ENCODE measurements at regions not wholly inside any gene's neighbourhood (a gene's known extent, or its start where the extent isn't known, plus 50 kb on each side); places are given as distances from the start of the nearest gene placed in this dataset.

DNA sequence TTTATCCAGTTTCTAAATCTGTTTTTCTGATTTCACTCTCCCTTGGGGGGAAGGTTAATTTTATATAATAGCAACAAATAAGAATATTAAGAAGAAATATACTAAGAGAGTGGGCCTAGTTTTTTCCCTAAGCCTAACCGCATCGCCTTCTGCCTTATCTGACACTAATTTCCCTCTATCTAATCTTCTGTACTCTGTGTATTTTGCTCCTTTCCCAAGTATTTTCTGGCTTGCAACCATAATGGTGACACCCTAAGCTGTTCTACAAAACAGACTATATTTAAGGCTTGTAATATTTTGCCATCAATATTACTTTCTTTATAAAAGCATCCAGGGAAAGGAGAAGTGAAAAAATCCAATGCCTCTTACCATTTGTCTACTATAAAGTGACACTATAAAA lies 1168.8 kb downstream of the GALC start:
- TF ChIP-seq EZH2 (IDR thresholded peaks at IDR 0.05) = no peak
- TF ChIP-seq, protein P1, sequence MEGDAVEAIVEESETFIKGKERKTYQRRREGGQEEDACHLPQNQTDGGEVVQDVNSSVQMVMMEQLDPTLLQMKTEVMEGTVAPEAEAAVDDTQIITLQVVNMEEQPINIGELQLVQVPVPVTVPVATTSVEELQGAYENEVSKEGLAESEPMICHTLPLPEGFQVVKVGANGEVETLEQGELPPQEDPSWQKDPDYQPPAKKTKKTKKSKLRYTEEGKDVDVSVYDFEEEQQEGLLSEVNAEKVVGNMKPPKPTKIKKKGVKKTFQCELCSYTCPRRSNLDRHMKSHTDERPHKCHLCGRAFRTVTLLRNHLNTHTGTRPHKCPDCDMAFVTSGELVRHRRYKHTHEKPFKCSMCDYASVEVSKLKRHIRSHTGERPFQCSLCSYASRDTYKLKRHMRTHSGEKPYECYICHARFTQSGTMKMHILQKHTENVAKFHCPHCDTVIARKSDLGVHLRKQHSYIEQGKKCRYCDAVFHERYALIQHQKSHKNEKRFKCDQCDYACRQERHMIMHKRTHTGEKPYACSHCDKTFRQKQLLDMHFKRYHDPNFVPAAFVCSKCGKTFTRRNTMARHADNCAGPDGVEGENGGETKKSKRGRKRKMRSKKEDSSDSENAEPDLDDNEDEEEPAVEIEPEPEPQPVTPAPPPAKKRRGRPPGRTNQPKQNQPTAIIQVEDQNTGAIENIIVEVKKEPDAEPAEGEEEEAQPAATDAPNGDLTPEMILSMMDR (IDR thresholded peaks at IDR 0.05) = no peak

Measured in neural progenitor cell (in vitro differentiated cells).